Neural progenitor cell (in vitro differentiated cells): ENCODE measurements at regions not wholly inside any gene's neighbourhood (a gene's known extent, or its start where the extent isn't known, plus 50 kb on each side); places are given as distances from the start of the nearest gene placed in this dataset.

Experiments
- DNase-seq: peaks from one replicate; pipeline ENCODE4 v3.0.0-alpha.2; 2016; ENCODE audit warnings: low spot score
- H2AFZ ChIP-seq: fragments of 200-600 bp; sonication (generic); replicated peaks from 2 replicates; pipeline ENCODE4 v1.6.1; 2016; ENCODE audit warnings: antibody characterized with exemption
- H3F3A ChIP-seq: fragments of 200-600 bp; sonication (generic); 2 replicates; pipeline ENCODE4 v1.6.1; 2016; ENCODE audit warnings: antibody characterized with exemption, low read depth
- H3K27ac ChIP-seq: fragments of 200-600 bp; sonication (generic); 2 replicates; pipeline ENCODE4 v1.5.1; 2016; ENCODE audit warnings: mild to moderate bottlenecking
- H3K27me3 ChIP-seq: fragments of 200-600 bp; sonication (generic); 2 replicates; pipeline ENCODE4 v1.6.1; 2016; ENCODE audit warnings: mild to moderate bottlenecking, moderate library complexity
- H3K36me3 ChIP-seq: fragments of 200-600 bp; sonication (generic); 2 replicates; pipeline ENCODE4 v1.5.1; 2016
- H3K4me1 ChIP-seq: fragments of 200-600 bp; sonication (generic); 2 replicates; pipeline ENCODE4 v1.6.1; 2016; ENCODE audit warnings: mixed run types
- H3K4me2 ChIP-seq: fragments of 200-600 bp; sonication (generic); 2 replicates; pipeline ENCODE4 v1.6.1; 2016
- H3K4me3 ChIP-seq: fragments of 200-600 bp; sonication (generic); 2 replicates; pipeline ENCODE4 v1.5.1; 2016
- H3K79me2 ChIP-seq: fragments of 200-600 bp; sonication (generic); 2 replicates; pipeline ENCODE4 v1.6.1; 2016; ENCODE audit warnings: low read depth
- H3K9ac ChIP-seq: fragments of 200-600 bp; sonication (generic); 2 replicates; pipeline ENCODE4 v1.6.1; 2016
- H3K9me3 ChIP-seq: fragments of 200-600 bp; sonication (generic); 2 replicates; pipeline ENCODE4 v1.5.1; 2016; ENCODE audit warnings: low read depth
- H4K20me1 ChIP-seq: fragments of 200-600 bp; sonication (generic); 2 replicates; pipeline ENCODE4 v1.6.1; 2016; ENCODE audit warnings: low read depth
- H3K27ac Mint-ChIP-seq: 3 replicates; pipeline ENCODE4 v1.8.0; 2021; ENCODE audit warnings: mixed read lengths
- H3K27me3 Mint-ChIP-seq: 2 replicates; pipeline ENCODE4 v1.8.0; 2022; ENCODE audit warnings: low read depth, mild to moderate bottlenecking, inconsistent platforms, moderate library complexity, mixed read lengths; ENCODE audit not compliant: insufficient read depth
- H3K36me3 Mint-ChIP-seq: 3 replicates; pipeline ENCODE4 v1.8.0; 2021; ENCODE audit warnings: mixed read lengths
- H3K4me1 Mint-ChIP-seq: 3 replicates; pipeline ENCODE4 v1.8.0; 2021; ENCODE audit warnings: mixed read lengths
- H3K4me3 Mint-ChIP-seq: 3 replicates; pipeline ENCODE4 v1.8.0; 2021; ENCODE audit warnings: mild to moderate bottlenecking, moderate library complexity, mixed read lengths
- H3K9me3 Mint-ChIP-seq: 3 replicates; pipeline ENCODE4 v1.8.0; 2020; ENCODE audit warnings: mixed read lengths
- EZH2 ChIP-seq: fragments of 200-600 bp; sonication (generic); IDR thresholded peaks from 2 replicates; pipeline ENCODE4 v1.6.1; 2017; ENCODE audit warnings: antibody characterized with exemption, mild to moderate bottlenecking, moderate library complexity
- EZH2phosphoT487 ChIP-seq: fragments of 200-600 bp; sonication (generic); IDR thresholded peaks from 2 replicates; pipeline ENCODE4 v1.6.1; 2017; ENCODE audit warnings: antibody characterized with exemption
- TF ChIP-seq, protein P1 (sequence below): fragments of 200-600 bp; sonication (generic); IDR thresholded peaks from 2 replicates; pipeline ENCODE4 v1.5.1; 2017; ENCODE audit warnings: antibody characterized with exemption, mild to moderate bottlenecking

DNA sequence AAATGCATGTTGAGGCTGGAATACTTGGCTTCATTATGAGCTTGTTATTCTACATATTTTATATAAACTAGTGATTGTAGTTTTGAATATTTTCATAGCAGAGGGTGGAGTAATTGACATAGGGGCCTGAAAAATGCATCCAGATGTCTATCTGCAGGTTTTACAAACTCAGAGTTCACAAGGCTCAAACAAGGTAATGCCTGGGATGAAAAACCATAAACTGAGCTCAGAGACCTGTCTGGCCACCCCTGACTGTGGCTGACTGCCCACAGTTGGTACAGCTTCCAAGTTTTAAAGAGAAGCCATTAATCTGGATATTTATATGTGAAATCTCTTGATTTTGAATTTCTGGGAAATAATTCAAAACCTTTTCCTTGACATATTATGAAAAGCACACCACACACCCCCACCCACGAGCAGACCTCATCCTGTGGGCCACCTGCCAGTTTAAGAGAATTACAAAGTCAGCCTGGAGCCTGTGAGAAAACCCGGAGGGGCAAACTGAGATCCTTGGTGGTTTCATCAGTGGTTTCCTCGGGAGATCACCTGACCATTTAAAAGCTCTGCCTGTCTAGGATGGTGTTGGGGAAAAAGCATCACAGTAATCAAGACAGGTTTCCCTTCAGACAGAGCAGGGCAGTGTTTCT lies 230.1 kb downstream of the SAMD5 start:
- Histone ChIP-seq H3K79me2 (no peaks in the 10 kb centered on the region), H3K4me1 (no peaks in the 10 kb centered on the region), H3K4me2 (no peak overlapping the region), H2AFZ (peak overlapping the region; percentile 37), H3F3A (no peaks in the 10 kb centered on the region), H3K36me3 (no peaks in the 10 kb centered on the region), H3K27ac (no peak overlapping the region), H4K20me1 (no peaks in the 10 kb centered on the region), H3K9me3 (no peaks in the 10 kb centered on the region), H3K27me3 (no peaks in the 10 kb centered on the region), H3K9ac (no peak overlapping the region), H3K4me3 (no peak overlapping the region)
- H3K4me3 Mint-ChIP-seq, result no peak overlapping the region
- peaks cover 9% of the 10 kb centered on the region for H3K4me1 Mint-ChIP-seq
- peaks cover 2% of the 10 kb centered on the region for H3K36me3 Mint-ChIP-seq
- DNase-seq, result no peak
- H3K27me3 Mint-ChIP-seq, result no peaks in the 10 kb centered on the region
- no peak overlapping the region for H3K27ac Mint-ChIP-seq
- no peaks in the 10 kb centered on the region for H3K9me3 Mint-ChIP-seq
- TF ChIP-seq, protein P1, sequence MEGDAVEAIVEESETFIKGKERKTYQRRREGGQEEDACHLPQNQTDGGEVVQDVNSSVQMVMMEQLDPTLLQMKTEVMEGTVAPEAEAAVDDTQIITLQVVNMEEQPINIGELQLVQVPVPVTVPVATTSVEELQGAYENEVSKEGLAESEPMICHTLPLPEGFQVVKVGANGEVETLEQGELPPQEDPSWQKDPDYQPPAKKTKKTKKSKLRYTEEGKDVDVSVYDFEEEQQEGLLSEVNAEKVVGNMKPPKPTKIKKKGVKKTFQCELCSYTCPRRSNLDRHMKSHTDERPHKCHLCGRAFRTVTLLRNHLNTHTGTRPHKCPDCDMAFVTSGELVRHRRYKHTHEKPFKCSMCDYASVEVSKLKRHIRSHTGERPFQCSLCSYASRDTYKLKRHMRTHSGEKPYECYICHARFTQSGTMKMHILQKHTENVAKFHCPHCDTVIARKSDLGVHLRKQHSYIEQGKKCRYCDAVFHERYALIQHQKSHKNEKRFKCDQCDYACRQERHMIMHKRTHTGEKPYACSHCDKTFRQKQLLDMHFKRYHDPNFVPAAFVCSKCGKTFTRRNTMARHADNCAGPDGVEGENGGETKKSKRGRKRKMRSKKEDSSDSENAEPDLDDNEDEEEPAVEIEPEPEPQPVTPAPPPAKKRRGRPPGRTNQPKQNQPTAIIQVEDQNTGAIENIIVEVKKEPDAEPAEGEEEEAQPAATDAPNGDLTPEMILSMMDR, result no peak
- TF ChIP-seq EZH2, result no peak
- no peak for TF ChIP-seq EZH2phosphoT487

DNA sequence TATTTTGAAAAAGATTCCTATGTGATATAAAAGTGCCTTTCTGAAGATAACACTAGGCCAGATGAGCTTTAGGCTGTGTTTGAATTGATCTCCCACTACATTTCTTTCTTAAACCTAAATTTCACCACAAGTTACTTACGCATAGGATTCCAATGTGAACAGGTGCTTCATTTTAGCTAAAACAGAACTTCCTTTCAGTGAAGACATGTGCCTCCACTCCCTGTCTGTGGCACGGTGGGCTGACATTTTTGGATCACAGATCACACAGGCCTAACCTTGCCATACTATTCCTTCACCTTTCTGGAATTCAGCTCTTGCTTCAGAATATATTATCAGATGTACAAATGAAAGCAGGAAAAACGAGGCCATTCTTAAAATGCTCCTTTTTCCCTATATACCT lies 231.8 kb downstream of the SAMD5 start:
- no peaks in the 10 kb centered on the region for H3F3A ChIP-seq
- H4K20me1 ChIP-seq, result no peaks in the 10 kb centered on the region
- Mint-ChIP-seq H3K4me1 (peaks cover 9% of the 10 kb centered on the region), H3K36me3 (no peaks in the 10 kb centered on the region), H3K4me3 (no peak overlapping the region), H3K9me3 (no peaks in the 10 kb centered on the region), H3K27ac (no peak overlapping the region), H3K27me3 (no peaks in the 10 kb centered on the region)
- H3K4me3 ChIP-seq, result no peak overlapping the region
- no peaks in the 10 kb centered on the region for H3K9me3 ChIP-seq
- H3K79me2 ChIP-seq, result no peaks in the 10 kb centered on the region
- no peaks in the 10 kb centered on the region for H3K4me1 ChIP-seq
- no peak overlapping the region for H3K27ac ChIP-seq
- H3K36me3 ChIP-seq, result no peaks in the 10 kb centered on the region
- H3K27me3 ChIP-seq, result no peaks in the 10 kb centered on the region
- no peak overlapping the region for H2AFZ ChIP-seq
- no peak overlapping the region for H3K4me2 ChIP-seq
- TF ChIP-seq, protein P1, result no peak
- TF ChIP-seq EZH2, result no peak
- H3K9ac ChIP-seq, result no peak overlapping the region
- DNase-seq, result no peak

GRCh38 chr6:147740916-147741315 lies 232.4 kb downstream of the SAMD5 start:
- no peaks in the 10 kb centered on the region for H4K20me1 ChIP-seq
- no peaks in the 10 kb centered on the region for H3K36me3 ChIP-seq
- Mint-ChIP-seq H3K4me3 (no peak overlapping the region), H3K36me3 (no peaks in the 10 kb centered on the region), H3K4me1 (peaks cover 9% of the 10 kb centered on the region), H3K9me3 (no peaks in the 10 kb centered on the region), H3K27me3 (no peaks in the 10 kb centered on the region), H3K27ac (no peak overlapping the region)
- no peak overlapping the region for H3K9ac ChIP-seq
- H3K4me1 ChIP-seq, result no peaks in the 10 kb centered on the region
- H3K27ac ChIP-seq, result no peak overlapping the region
- no peaks in the 10 kb centered on the region for H3K79me2 ChIP-seq
- TF ChIP-seq EZH2phosphoT487 (no peak), EZH2 (no peak)
- TF ChIP-seq, protein P1, result no peak
- H3K9me3 ChIP-seq, result no peaks in the 10 kb centered on the region
- no peak for DNase-seq
- no peaks in the 10 kb centered on the region for H3K27me3 ChIP-seq
- H3K4me3 ChIP-seq, result no peak overlapping the region
- no peaks in the 10 kb centered on the region for H3F3A ChIP-seq
- no peak overlapping the region for H2AFZ ChIP-seq
- no peak overlapping the region for H3K4me2 ChIP-seq
